HepG2 (cell line): ENCODE measurements at regions not wholly inside any gene's neighbourhood (a gene's known extent, or its start where the extent isn't known, plus 50 kb on each side); places are given as distances from the start of the nearest gene placed in this dataset.

Experiments
- ELF1 ChIP-seq: sonication (generic); formaldehyde crosslinking; IDR thresholded peaks from 2 replicates; pipeline ENCODE4 v1.4.0; 2020; ENCODE audit warnings: missing genetic modification reagents
- ELF4 ChIP-seq: sonication (generic); formaldehyde crosslinking; IDR thresholded peaks from 2 replicates; pipeline ENCODE4 v1.5.0; 2020; ENCODE audit warnings: missing genetic modification reagents, mild to moderate bottlenecking, moderate library complexity, borderline replicate concordance
- HES4 ChIP-seq: sonication (generic); formaldehyde crosslinking; IDR thresholded peaks from 2 replicates; pipeline ENCODE4 v1.9.0; 2021; ENCODE audit warnings: mild to moderate bottlenecking, missing genetic modification reagents, borderline replicate concordance
- HNF4A ChIP-seq: sonication (generic); formaldehyde crosslinking; IDR thresholded peaks from 2 replicates; pipeline ENCODE4 v1.4.0; 2020; ENCODE audit warnings: missing genetic modification reagents
- HOXD1 ChIP-seq: sonication (generic); formaldehyde crosslinking; IDR thresholded peaks from 2 replicates; pipeline ENCODE4 v1.5.0; 2020; ENCODE audit warnings: missing genetic modification reagents
- NFE2L2 ChIP-seq: fragments of 150-350 bp; IDR thresholded peaks from 2 replicates; pipeline ENCODE4 v1.6.1; 2014; ENCODE audit warnings: low read length
- RAD21 ChIP-seq: fragments of 450-650 bp; formaldehyde crosslinking; IDR thresholded peaks from 2 replicates; pipeline ENCODE4 v1.5.0; 2020; ENCODE audit warnings: mild to moderate bottlenecking
- USF2 ChIP-seq, 2 experiments: sonication (generic) in 1 of 2; formaldehyde crosslinking in 1 of 2; IDR thresholded peaks; 2 replicates each; pipeline versions ENCODE4 v1.5.1 to v1.6.1; 2011 to 2020; ENCODE audit warnings: borderline replicate concordance in 1 of 2, low read depth in 1 of 2, low read length in 1 of 2, mild to moderate bottlenecking in 1 of 2, missing genetic modification reagents in 1 of 2, moderate library complexity in 1 of 2
- ZBTB33 ChIP-seq: sonication (generic); formaldehyde crosslinking; IDR thresholded peaks from 2 replicates; pipeline ENCODE4 v1.4.0; 2020; ENCODE audit warnings: missing genetic modification reagents
- ZMYM2 ChIP-seq: sonication (generic); formaldehyde crosslinking; IDR thresholded peaks from 2 replicates; pipeline ENCODE4 v1.8.0; 2022; ENCODE audit warnings: mild to moderate bottlenecking, missing genetic modification reagents
- ZNF720 ChIP-seq: sonication (generic); formaldehyde crosslinking; IDR thresholded peaks from 2 replicates; pipeline ENCODE4 v1.4.0; 2020; ENCODE audit warnings: missing genetic modification reagents
- ZNF768 ChIP-seq: sonication (generic); formaldehyde crosslinking; IDR thresholded peaks from 2 replicates; pipeline ENCODE4 v1.4.0; 2020; ENCODE audit warnings: missing genetic modification reagents
- ZNF777 ChIP-seq: sonication (generic); formaldehyde crosslinking; IDR thresholded peaks from 2 replicates; pipeline ENCODE4 v1.4.0; 2020; ENCODE audit warnings: missing genetic modification reagents
- ZNF850 ChIP-seq: sonication (generic); formaldehyde crosslinking; conservative IDR thresholded peaks from 2 replicates; pipeline ENCODE4 v1.9.0; 2021; ENCODE audit warnings: mild to moderate bottlenecking, missing genetic modification reagents
- TF ChIP-seq, protein P1 (sequence below): sonication (generic); formaldehyde crosslinking; conservative IDR thresholded peaks from 2 replicates; pipeline ENCODE4 v1.8.1; 2023; ENCODE audit warnings: missing genetic modification reagents
- TF ChIP-seq, protein P2 (sequence below): sonication (generic); formaldehyde crosslinking; IDR thresholded peaks from 2 replicates; pipeline ENCODE4 v1.4.0; 2020; ENCODE audit warnings: mild to moderate bottlenecking, missing genetic modification reagents
- TF ChIP-seq, protein P3 (sequence below), 2 experiments: fragments of 450-650 bp in 1 of 2; sonication (generic) in 1 of 2; formaldehyde crosslinking; IDR thresholded peaks; 2 replicates each; pipeline versions ENCODE4 v1.5.0 to v1.8.0; 2020 to 2022; ENCODE audit warnings: mild to moderate bottlenecking in 1 of 2, missing genetic modification reagents in 1 of 2

- TF ChIP-seq ZNF720 (CRISPR knock-in tag) = no peak
- TF ChIP-seq HES4 (CRISPR knock-in tag) = no peak
- no peak for TF ChIP-seq ZNF777 (CRISPR knock-in tag)
- TF ChIP-seq RAD21 (CRISPR knock-in tag) = peak; percentile 82
- no peak for TF ChIP-seq ZBTB33
- TF ChIP-seq ELF1 (CRISPR knock-in tag) = peak; percentile 69; the same call in 1 of the 2 replicates
- no peak for TF ChIP-seq ZNF768
- TF ChIP-seq ZNF850 (CRISPR knock-in tag) = no peak
- no peak for TF ChIP-seq NFE2L2
- no peak for TF ChIP-seq HNF4A (CRISPR knock-in tag)
- TF ChIP-seq, protein P1, sequence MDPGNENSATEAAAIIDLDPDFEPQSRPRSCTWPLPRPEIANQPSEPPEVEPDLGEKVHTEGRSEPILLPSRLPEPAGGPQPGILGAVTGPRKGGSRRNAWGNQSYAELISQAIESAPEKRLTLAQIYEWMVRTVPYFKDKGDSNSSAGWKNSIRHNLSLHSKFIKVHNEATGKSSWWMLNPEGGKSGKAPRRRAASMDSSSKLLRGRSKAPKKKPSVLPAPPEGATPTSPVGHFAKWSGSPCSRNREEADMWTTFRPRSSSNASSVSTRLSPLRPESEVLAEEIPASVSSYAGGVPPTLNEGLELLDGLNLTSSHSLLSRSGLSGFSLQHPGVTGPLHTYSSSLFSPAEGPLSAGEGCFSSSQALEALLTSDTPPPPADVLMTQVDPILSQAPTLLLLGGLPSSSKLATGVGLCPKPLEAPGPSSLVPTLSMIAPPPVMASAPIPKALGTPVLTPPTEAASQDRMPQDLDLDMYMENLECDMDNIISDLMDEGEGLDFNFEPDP = no peak
- TF ChIP-seq, protein P2, sequence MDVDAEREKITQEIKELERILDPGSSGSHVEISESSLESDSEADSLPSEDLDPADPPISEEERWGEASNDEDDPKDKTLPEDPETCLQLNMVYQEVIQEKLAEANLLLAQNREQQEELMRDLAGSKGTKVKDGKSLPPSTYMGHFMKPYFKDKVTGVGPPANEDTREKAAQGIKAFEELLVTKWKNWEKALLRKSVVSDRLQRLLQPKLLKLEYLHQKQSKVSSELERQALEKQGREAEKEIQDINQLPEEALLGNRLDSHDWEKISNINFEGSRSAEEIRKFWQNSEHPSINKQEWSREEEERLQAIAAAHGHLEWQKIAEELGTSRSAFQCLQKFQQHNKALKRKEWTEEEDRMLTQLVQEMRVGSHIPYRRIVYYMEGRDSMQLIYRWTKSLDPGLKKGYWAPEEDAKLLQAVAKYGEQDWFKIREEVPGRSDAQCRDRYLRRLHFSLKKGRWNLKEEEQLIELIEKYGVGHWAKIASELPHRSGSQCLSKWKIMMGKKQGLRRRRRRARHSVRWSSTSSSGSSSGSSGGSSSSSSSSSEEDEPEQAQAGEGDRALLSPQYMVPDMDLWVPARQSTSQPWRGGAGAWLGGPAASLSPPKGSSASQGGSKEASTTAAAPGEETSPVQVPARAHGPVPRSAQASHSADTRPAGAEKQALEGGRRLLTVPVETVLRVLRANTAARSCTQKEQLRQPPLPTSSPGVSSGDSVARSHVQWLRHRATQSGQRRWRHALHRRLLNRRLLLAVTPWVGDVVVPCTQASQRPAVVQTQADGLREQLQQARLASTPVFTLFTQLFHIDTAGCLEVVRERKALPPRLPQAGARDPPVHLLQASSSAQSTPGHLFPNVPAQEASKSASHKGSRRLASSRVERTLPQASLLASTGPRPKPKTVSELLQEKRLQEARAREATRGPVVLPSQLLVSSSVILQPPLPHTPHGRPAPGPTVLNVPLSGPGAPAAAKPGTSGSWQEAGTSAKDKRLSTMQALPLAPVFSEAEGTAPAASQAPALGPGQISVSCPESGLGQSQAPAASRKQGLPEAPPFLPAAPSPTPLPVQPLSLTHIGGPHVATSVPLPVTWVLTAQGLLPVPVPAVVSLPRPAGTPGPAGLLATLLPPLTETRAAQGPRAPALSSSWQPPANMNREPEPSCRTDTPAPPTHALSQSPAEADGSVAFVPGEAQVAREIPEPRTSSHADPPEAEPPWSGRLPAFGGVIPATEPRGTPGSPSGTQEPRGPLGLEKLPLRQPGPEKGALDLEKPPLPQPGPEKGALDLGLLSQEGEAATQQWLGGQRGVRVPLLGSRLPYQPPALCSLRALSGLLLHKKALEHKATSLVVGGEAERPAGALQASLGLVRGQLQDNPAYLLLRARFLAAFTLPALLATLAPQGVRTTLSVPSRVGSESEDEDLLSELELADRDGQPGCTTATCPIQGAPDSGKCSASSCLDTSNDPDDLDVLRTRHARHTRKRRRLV (CRISPR knock-in tag) = no peak
- no peak for TF ChIP-seq ZMYM2 (CRISPR knock-in tag)
- TF ChIP-seq USF2 (IDR thresholded peaks at IDR 0.05; ENCODE audit: low read depth, low read length) = no peak
- no peak for TF ChIP-seq USF2 (CRISPR knock-in tag; IDR thresholded peaks at IDR 0.05; ENCODE audit: borderline replicate concordance)
- TF ChIP-seq HOXD1 (CRISPR knock-in tag) = no peak
- TF ChIP-seq, protein P3, sequence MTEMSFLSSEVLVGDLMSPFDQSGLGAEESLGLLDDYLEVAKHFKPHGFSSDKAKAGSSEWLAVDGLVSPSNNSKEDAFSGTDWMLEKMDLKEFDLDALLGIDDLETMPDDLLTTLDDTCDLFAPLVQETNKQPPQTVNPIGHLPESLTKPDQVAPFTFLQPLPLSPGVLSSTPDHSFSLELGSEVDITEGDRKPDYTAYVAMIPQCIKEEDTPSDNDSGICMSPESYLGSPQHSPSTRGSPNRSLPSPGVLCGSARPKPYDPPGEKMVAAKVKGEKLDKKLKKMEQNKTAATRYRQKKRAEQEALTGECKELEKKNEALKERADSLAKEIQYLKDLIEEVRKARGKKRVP (CRISPR knock-in tag; IDR thresholded peaks at IDR 0.05) = no peak
- no peak for TF ChIP-seq ELF4 (CRISPR knock-in tag)
Observed at GRCh38 chr15:23877502-23878412, 190.7 kb upstream of the NDN start (continued).
